ENCODE measurements at regions not wholly inside any gene's neighbourhood (a gene's known extent, or its start where the extent isn't known, plus 50 kb on each side); places are given as distances from the start of the nearest gene placed in this dataset.
"Not testable (repeated sequence)": the region's sequence is repeated elsewhere in the genome, so short reads cannot be mapped to it uniquely, and the experiment has no call there.

GRCh38 chr18:65215865-65216466, 534.8 kb upstream of the CDH7 start:
- Histone ChIP-seq H3K27ac (no peak overlapping the region), H3K4me3 (no peak overlapping the region)

- no peak overlapping the region for H3K27ac ChIP-seq
Observed at GRCh38 chr18:65214456-65214855, 536.4 kb upstream of the CDH7 start.

GRCh38 chr18:65206551-65207260, 544.1 kb upstream of the CDH7 start:
- H3K4me3 ChIP-seq = no peak overlapping the region

More at GRCh38 chr18:65214456-65214855, 536.4 kb upstream of the CDH7 start:
- H3K4me3 ChIP-seq = no peak overlapping the region

GRCh38 chr18:65202091-65202490, 548.7 kb upstream of the CDH7 start:
- no peak overlapping the region for H3K4me3 ChIP-seq
- no peak overlapping the region for H3K27ac ChIP-seq

More at GRCh38 chr18:65206551-65207260, 544.1 kb upstream of the CDH7 start:
- H3K27ac ChIP-seq = no peak overlapping the region

GRCh38 chr18:65175681-65176080, 575.1 kb upstream of the CDH7 start:
- no peak overlapping the region for H3K27ac ChIP-seq
- no peak overlapping the region for H3K4me3 ChIP-seq

GRCh38 chr18:65162086-65162485, 588.7 kb upstream of the CDH7 start:
- H3K27ac ChIP-seq, H3K4me3 ChIP-seq: not testable (repeated sequence)

- no peak overlapping the region for H3K4me3 ChIP-seq
- no peak overlapping the region for H3K27ac ChIP-seq
Observed at GRCh38 chr18:65146482-65147021, 604.3 kb upstream of the CDH7 start.

GRCh38 chr18:65145312-65145711, 605.5 kb upstream of the CDH7 start:
- H3K27ac ChIP-seq = no peak overlapping the region

GRCh38 chr18:65133610-65134009, 617.2 kb upstream of the CDH7 start:
- H3K27ac ChIP-seq = no peak overlapping the region
- no peak overlapping the region for H3K4me3 ChIP-seq

More at GRCh38 chr18:65145312-65145711, 605.5 kb upstream of the CDH7 start:
- no peak overlapping the region for H3K4me3 ChIP-seq

GRCh38 chr18:65124633-65125032, 626.2 kb upstream of the CDH7 start:
- Histone ChIP-seq H3K4me3 (no peak overlapping the region), H3K27ac (no peak overlapping the region)

- H3K4me3 ChIP-seq = no peak overlapping the region
- H3K27ac ChIP-seq = no peak overlapping the region
Observed at GRCh38 chr18:65103864-65104263, 646.9 kb upstream of the CDH7 start.

GRCh38 chr18:65093346-65093745, 657.5 kb upstream of the CDH7 start:
- H3K27ac ChIP-seq = no peak overlapping the region
- no peak overlapping the region for H3K4me3 ChIP-seq

- H3K27ac ChIP-seq = no peak overlapping the region
- H3K4me3 ChIP-seq = no peak overlapping the region
Observed at GRCh38 chr18:65091744-65092329, 659.0 kb upstream of the CDH7 start.

GRCh38 chr18:65082907-65083306, 667.9 kb upstream of the CDH7 start:
- Histone ChIP-seq H3K27ac (no peak overlapping the region), H3K4me3 (no peak overlapping the region)

- no peak overlapping the region for H3K4me3 ChIP-seq
- no peak overlapping the region for H3K27ac ChIP-seq
Observed at GRCh38 chr18:65081786-65082185, 669.0 kb upstream of the CDH7 start.

GRCh38 chr18:65073060-65073550, 677.7 kb upstream of the CDH7 start:
- Histone ChIP-seq H3K4me3 (no peak overlapping the region), H3K27ac (no peak overlapping the region)

GRCh38 chr18:65057439-65058083, 693.3 kb upstream of the CDH7 start:
- no peak overlapping the region for H3K27ac ChIP-seq
- no peak overlapping the region for H3K4me3 ChIP-seq

- no peak overlapping the region for H3K27ac ChIP-seq
- H3K4me3 ChIP-seq = no peak overlapping the region
Observed at GRCh38 chr18:65056575-65056974, 694.2 kb upstream of the CDH7 start.

- H3K4me3 ChIP-seq = no peak overlapping the region
- H3K27ac ChIP-seq = no peak overlapping the region
Observed at GRCh38 chr18:65049586-65049985, 701.2 kb upstream of the CDH7 start.

GRCh38 chr18:65039578-65039977, 711.2 kb upstream of the CDH7 start:
- no peak overlapping the region for H3K27ac ChIP-seq
- H3K4me3 ChIP-seq = no peak overlapping the region

Measured in skin epidermis (tissue), 12 donors.